ENCODE measurements at regions not wholly inside any gene's neighbourhood (a gene's known extent, or its start where the extent isn't known, plus 50 kb on each side); places are given as distances from the start of the nearest gene placed in this dataset.
"Not testable (repeated sequence)": the region's sequence is repeated elsewhere in the genome, so short reads cannot be mapped to it uniquely, and the experiment has no call there.

DNA sequence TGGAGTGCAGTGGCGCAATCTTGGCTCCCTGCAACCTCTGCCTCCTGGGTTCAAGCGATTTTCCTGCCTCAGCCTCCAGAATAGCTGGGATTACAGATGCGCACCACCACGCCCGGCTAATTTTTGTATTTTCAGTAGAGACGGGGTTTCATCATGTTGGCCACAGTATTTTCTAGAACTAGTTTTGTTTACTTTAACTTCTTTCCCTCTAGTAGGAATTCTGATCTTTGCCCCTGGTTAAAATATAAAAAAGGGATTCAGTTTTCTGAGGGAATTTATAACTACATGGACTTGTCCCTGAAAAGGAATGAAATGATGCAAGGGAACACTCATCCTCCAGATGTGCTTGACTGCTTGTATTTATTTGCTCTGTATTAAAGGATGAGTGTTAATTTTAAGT lies 628.9 kb downstream of the ETNK1 start:
- H3K4me3 ChIP-seq (ENCODE audit: low read length); H3K27ac ChIP-seq (ENCODE audit: low read length); intact Hi-C loops (cut with DNase I); ATAC-seq; H3K4me1 ChIP-seq (ENCODE audit: control insufficient read depth, insufficient read depth, low read length); H3K27me3 ChIP-seq (ENCODE audit: control insufficient read depth, insufficient read depth); H3K9me3 ChIP-seq (ENCODE audit: control insufficient read depth, low read length); DNase-seq: not testable (repeated sequence)
- 85% methylated on average over 6 of the region's 6 CpGs for WGBS

DNA sequence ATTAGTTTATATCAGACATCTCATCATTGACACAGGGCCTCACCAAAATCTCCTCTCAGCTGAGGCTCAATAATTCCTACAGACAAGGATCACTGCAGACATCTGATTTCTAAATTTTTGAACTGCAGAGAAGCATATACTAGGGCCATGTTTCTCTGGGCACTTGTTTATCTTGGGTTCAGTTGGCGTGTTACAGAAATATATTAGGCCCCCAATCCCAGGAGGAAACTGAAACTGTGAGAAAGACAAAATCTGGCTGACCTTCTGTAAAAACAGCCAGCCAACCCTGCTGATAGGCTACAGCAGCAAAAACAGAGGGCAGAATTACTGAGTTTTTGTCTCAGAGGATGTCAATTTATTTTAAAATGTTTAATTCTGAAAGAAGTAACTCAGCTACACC lies 634.6 kb downstream of the ETNK1 start:
- Histone ChIP-seq H3K9me3 (ENCODE audit: control insufficient read depth, low read length) (no peaks in the 10 kb centered on the region), H3K27ac (ENCODE audit: low read length) (no peak overlapping the region), H3K4me3 (ENCODE audit: low read length) (no peak overlapping the region), H3K27me3 (ENCODE audit: control insufficient read depth, insufficient read depth) (no peaks in the 10 kb centered on the region), H3K4me1 (ENCODE audit: control insufficient read depth, insufficient read depth, low read length) (no peaks in the 10 kb centered on the region)
- peak in 1 of 2 donors; percentile 81 for ATAC-seq
- WGBS, result 43% methylated on average over 1 of the region's 1 CpG
- intact Hi-C loops (cut with DNase I), result no loop called here
- no peak for DNase-seq

- DNase-seq, result no peak
- H3K4me1 ChIP-seq (ENCODE audit: control insufficient read depth, insufficient read depth, low read length), result no peaks in the 10 kb centered on the region
- WGBS, result 90% methylated on average over 4 of the region's 4 CpGs
- H3K4me3 ChIP-seq (ENCODE audit: low read length), result no peak overlapping the region
- intact Hi-C loops (cut with DNase I), result no loop called here
- no peak overlapping the region for H3K27ac ChIP-seq (ENCODE audit: low read length)
- ATAC-seq, result no peak
- no peaks in the 10 kb centered on the region for H3K9me3 ChIP-seq (ENCODE audit: control insufficient read depth, low read length)
- H3K27me3 ChIP-seq (ENCODE audit: control insufficient read depth, insufficient read depth), result no peaks in the 10 kb centered on the region
Observed at GRCh38 chr12:23262670-23263069, 637.7 kb downstream of the ETNK1 start.

DNA sequence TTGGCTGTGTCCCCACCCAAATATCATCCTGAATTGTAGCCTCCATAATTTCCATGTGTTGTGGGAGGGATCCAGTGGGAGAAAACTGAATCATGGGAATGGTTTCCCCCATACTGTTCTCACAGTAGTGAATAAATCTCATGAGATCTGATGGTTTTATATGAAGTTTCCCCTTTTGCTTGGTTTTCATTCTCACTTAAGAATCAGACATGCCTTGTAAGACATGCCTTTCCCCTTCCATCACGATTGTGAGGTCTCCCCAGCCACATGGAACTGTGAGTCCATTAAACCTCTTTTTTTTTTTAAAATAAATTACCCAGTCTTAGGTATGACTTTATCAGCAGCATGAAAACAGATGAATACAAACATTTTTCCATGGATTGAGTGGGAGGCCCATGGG lies 652.9 kb downstream of the ETNK1 start:
- Histone ChIP-seq H3K9me3 (ENCODE audit: control insufficient read depth, low read length) (no peaks in the 10 kb centered on the region), H3K4me3 (ENCODE audit: low read length) (no peak overlapping the region), H3K27ac (ENCODE audit: low read length) (no peak overlapping the region), H3K4me1 (ENCODE audit: control insufficient read depth, insufficient read depth, low read length) (no peaks in the 10 kb centered on the region), H3K27me3 (ENCODE audit: control insufficient read depth, insufficient read depth) (no peaks in the 10 kb centered on the region)
- ATAC-seq (no peak), DNase-seq (no peak)
- WGBS, result 69% methylated on average over 1 of the region's 1 CpG
- intact Hi-C loops (cut with DNase I), result no loop called here

- H3K27ac ChIP-seq (ENCODE audit: low read length), result no peak overlapping the region
- no peak overlapping the region for H3K4me3 ChIP-seq (ENCODE audit: low read length)
- H3K9me3 ChIP-seq (ENCODE audit: control insufficient read depth, low read length), result no peaks in the 10 kb centered on the region
- ATAC-seq (no peak), DNase-seq (no peak)
- 90% methylated on average over 4 of the region's 4 CpGs for WGBS
- intact Hi-C loops (cut with DNase I), result no loop called here
- no peaks in the 10 kb centered on the region for H3K27me3 ChIP-seq (ENCODE audit: control insufficient read depth, insufficient read depth)
- no peaks in the 10 kb centered on the region for H3K4me1 ChIP-seq (ENCODE audit: control insufficient read depth, insufficient read depth, low read length)
Observed at GRCh38 chr12:23281295-23281694, 656.3 kb downstream of the ETNK1 start.

DNA sequence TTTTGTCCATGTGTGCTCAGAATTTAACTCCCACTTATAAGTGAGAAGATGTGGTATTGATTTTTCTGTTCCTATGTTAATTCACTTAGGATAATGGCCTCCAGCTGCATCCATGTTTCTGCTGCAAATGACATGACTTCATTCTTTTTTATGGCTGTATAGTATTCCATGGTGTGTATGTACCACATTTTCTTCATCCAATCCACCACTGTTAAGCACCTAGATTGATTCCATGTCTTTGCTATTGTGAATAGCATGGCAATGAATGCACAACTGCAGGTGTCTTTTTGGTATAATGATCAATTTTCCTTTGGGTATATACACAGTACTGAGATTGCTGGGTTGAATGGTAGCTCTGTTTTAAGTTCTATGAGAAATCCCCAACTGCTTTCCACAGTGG lies 657.7 kb downstream of the ETNK1 start:
- Histone ChIP-seq H3K27ac (ENCODE audit: low read length) (no peak overlapping the region), H3K9me3 (ENCODE audit: control insufficient read depth, low read length) (no peaks in the 10 kb centered on the region), H3K4me1 (ENCODE audit: control insufficient read depth, insufficient read depth, low read length) (no peaks in the 10 kb centered on the region), H3K27me3 (ENCODE audit: control insufficient read depth, insufficient read depth) (no peaks in the 10 kb centered on the region), H3K4me3 (ENCODE audit: low read length) (no peak overlapping the region)
- DNase-seq (no peak), ATAC-seq (no peak)
- intact Hi-C loops (cut with DNase I), result no loop called here

DNA sequence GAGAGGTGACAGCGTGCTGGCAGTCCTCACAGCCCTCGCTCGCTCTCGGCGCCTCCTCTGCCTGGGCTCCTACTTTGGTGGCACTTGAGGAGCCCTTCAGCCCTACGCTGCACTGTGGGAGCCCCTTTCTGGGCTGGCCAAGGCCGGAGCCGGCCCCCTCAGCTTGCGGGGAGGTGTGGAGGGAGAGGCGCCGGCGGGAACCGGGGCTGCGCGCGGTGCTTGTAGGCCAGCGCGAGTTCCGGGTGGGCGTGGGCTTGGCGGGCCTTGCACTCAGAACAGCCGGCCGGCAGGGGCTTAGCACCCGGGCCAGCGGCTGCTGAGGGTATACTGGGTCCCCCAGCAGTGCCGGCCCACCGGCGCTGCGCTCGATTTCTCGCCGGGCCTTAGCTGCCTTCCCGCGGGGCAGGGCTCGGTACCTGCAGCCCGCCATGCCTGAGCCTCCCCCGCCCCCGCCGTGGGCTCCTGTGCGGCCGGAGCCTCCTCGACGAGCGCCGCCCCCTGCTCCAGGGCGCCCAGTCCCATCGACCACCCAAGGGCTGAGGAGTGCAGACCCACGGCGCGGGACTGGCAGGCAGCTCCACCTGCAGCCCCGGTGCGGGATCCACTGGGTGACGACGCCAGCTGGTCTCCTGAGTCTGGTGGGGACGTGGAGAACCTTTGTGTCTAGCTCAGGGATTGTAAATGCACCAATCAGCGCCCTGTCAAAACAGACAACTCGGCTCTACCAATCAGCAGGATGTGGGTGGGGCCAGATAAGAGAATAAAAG lies 661.0 kb downstream of the ETNK1 start:
- 94% methylated on average over 57 of the region's 57 CpGs for WGBS
- H3K9me3 ChIP-seq (ENCODE audit: control insufficient read depth, low read length); H3K27me3 ChIP-seq (ENCODE audit: control insufficient read depth, insufficient read depth); ATAC-seq; H3K4me1 ChIP-seq (ENCODE audit: control insufficient read depth, insufficient read depth, low read length); H3K4me3 ChIP-seq (ENCODE audit: low read length); H3K27ac ChIP-seq (ENCODE audit: low read length); intact Hi-C loops (cut with DNase I): not testable (repeated sequence)
- peak in 2 of 3 donors; percentile 33 to 42 for DNase-seq

DNA sequence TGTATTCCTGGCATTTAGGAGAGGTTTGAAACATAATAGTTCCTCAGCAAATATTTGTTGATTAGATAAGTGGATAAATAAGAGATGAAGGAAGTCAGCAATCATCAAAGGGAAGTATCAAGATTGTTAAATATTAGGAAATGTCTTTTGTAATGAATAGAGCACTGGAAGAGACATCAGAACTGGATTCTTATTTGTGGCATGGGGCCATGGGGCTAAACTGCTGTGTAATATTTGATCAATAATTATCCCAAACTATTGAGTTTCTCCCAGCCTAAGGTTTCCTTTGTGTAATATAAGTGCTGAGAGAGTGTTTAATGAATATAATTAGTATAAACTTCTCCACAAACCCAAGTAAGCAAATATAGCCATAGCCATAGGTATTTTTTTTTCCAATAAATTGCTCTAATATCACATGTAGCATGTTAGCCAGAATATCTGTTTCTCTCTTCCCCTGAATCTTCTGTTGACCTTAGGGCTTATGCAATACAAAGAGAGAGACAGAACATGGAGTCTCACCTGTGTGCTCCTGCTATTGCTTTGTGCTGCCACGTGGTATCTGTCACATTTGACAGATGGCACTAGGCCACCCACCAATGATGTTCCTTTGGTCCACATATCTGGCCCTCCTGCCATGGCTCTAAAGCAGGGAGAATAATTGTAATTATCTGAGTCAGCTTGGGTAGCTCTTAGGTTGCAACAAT lies 658.7 kb downstream of the SOX5 start:
- Histone ChIP-seq H3K27ac (ENCODE audit: low read length) (no peak overlapping the region), H3K4me3 (ENCODE audit: low read length) (no peak overlapping the region), H3K27me3 (ENCODE audit: control insufficient read depth, insufficient read depth) (no peaks in the 10 kb centered on the region), H3K4me1 (ENCODE audit: control insufficient read depth, insufficient read depth, low read length) (no peaks in the 10 kb centered on the region), H3K9me3 (ENCODE audit: control insufficient read depth, low read length) (no peaks in the 10 kb centered on the region)
- 80% methylated on average over 1 of the region's 1 CpG for WGBS
- DNase-seq (no peak), ATAC-seq (no peak)
- intact Hi-C loops (cut with DNase I), result no loop called here

GRCh38 chr12:23303220-23303619 lies 646.2 kb downstream of the SOX5 start:
- no peak overlapping the region for H3K4me3 ChIP-seq (ENCODE audit: low read length)
- H3K27ac ChIP-seq (ENCODE audit: low read length), result no peak overlapping the region
- DNase-seq, result no peak
- intact Hi-C loops (cut with DNase I), result no loop called here
- ATAC-seq, result no peak
- WGBS, result 78% methylated on average over 3 of the region's 3 CpGs
- no peaks in the 10 kb centered on the region for H3K4me1 ChIP-seq (ENCODE audit: control insufficient read depth, insufficient read depth, low read length)
- H3K9me3 ChIP-seq (ENCODE audit: control insufficient read depth, low read length), result peaks cover 2% of the 10 kb centered on the region
- H3K27me3 ChIP-seq (ENCODE audit: control insufficient read depth, insufficient read depth), result no peaks in the 10 kb centered on the region

DNA sequence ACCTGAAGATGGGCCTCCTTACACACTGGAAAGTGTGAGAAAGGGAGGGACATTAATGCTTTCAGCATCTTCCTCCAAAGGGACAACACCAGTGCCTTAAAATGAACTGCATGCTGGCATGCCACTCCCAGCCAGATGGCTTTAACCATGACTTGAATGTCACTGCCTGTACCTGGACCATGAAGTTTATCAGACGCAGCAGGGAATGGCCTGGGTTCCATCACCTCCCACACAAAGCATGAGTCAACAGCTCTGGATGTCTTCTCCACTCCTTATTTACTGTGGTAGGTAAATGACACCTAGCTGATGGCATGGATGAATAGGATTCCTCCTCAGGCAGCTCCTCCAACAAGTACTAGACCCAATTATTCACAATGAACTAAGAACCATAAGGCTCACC lies 645.6 kb downstream of the SOX5 start:
- H3K9me3 ChIP-seq (ENCODE audit: control insufficient read depth, low read length), result peaks cover 2% of the 10 kb centered on the region
- no peaks in the 10 kb centered on the region for H3K4me1 ChIP-seq (ENCODE audit: control insufficient read depth, insufficient read depth, low read length)
- no peak overlapping the region for H3K4me3 ChIP-seq (ENCODE audit: low read length)
- ATAC-seq (no peak), DNase-seq (no peak)
- intact Hi-C loops (cut with DNase I), result no loop called here
- WGBS, result 82% methylated on average over 1 of the region's 1 CpG
- H3K27ac ChIP-seq (ENCODE audit: low read length), result no peak overlapping the region
- H3K27me3 ChIP-seq (ENCODE audit: control insufficient read depth, insufficient read depth), result no peaks in the 10 kb centered on the region

DNA sequence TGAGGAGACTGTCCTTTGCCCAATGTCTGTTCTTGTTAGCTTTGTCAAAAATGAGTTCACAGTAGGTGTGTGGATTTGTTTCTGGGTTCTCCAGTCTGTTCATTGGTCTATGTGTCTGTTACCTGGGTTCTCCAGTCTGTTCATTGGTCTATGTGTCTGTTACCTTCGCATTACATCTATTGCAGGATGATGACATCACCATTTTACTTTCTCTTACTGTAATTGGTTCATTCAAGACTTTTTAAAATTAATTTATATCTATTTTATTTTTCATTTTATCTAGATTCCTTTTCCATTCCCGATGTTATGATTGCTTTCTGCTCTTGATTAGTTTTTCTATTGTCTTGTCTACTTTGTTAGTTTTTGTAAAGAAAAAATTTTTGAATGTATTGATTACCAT lies 615.5 kb downstream of the SOX5 start:
- intact Hi-C loops (cut with DNase I), result no loop called here
- Histone ChIP-seq H3K27ac (ENCODE audit: low read length) (no peak overlapping the region), H3K9me3 (ENCODE audit: control insufficient read depth, low read length) (no peaks in the 10 kb centered on the region), H3K4me1 (ENCODE audit: control insufficient read depth, insufficient read depth, low read length) (no peaks in the 10 kb centered on the region), H3K27me3 (ENCODE audit: control insufficient read depth, insufficient read depth) (no peaks in the 10 kb centered on the region), H3K4me3 (ENCODE audit: low read length) (no peak overlapping the region)
- WGBS, result 81% methylated on average over 2 of the region's 2 CpGs
- DNase-seq (no peak), ATAC-seq (no peak)

Data from right cardiac atrium (tissue), 5 donors.